Posterior vena cava (tissue), 2 donors: ENCODE measurements at regions not wholly inside any gene's neighbourhood (a gene's known extent, or its start where the extent isn't known, plus 50 kb on each side); places are given as distances from the start of the nearest gene placed in this dataset.
A peak's percentile ranks its signal among the peaks of the same experiment; 100 is the strongest.

Experiments used
- DNase-seq: peaks from one replicate; pipeline ENCODE4 v3.0.0-alpha.2; 2020; ENCODE audit warnings: low spot score
- intact Hi-C, 2 donors: fragments of 100-400 bp; cut with DNase I; formaldehyde crosslinking; loops; one replicate each; pipeline versions ENCODE4 v1.14.1 to v1.14.2; 2022 to 2023
- donor health status: DM: yes; HTN: yes; CAD: no.
- donor health status: DM: yes; HTN: yes; CAD: no.

- intact Hi-C loops = no loop called here
- DNase-seq = peak; percentile 70
Observed at GRCh38 chr14:99347561-99347960, 75.6 kb upstream of the BCL11B start.

GRCh38 chr14:99346470-99347080, 74.6 kb upstream of the BCL11B start:
- peak; percentile 74 for DNase-seq
- intact Hi-C loops = no loop called here

- intact Hi-C loops = no loop called here
- peak; percentile 46 for DNase-seq
Observed at GRCh38 chr14:99345472-99345871, 73.5 kb upstream of the BCL11B start.

- peak; percentile 56 for DNase-seq
- intact Hi-C loops = no loop called here
Observed at GRCh38 chr14:99344051-99344758, 72.2 kb upstream of the BCL11B start.

GRCh38 chr14:99342906-99343305, 70.9 kb upstream of the BCL11B start:
- intact Hi-C loops = no loop called here
- DNase-seq = no peak

GRCh38 chr14:99342204-99342603, 70.2 kb upstream of the BCL11B start:
- DNase-seq = no peak
- intact Hi-C loops = no loop called here

- DNase-seq = no peak
- intact Hi-C loops = no loop called here
Observed at GRCh38 chr14:99339551-99339950, 67.6 kb upstream of the BCL11B start.

GRCh38 chr14:99338313-99338712, 66.3 kb upstream of the BCL11B start:
- intact Hi-C loops = no loop called here
- DNase-seq = no peak

GRCh38 chr14:99333841-99334635, 62.0 kb upstream of the BCL11B start:
- intact Hi-C loops = no loop called here
- DNase-seq = peak; percentile 71

GRCh38 chr14:99333214-99333613, 61.2 kb upstream of the BCL11B start:
- DNase-seq = peak; percentile 32
- intact Hi-C loops = no loop called here

- DNase-seq = peak; percentile 28
- intact Hi-C loops = no loop called here
Observed at GRCh38 chr14:99331811-99332210, 59.8 kb upstream of the BCL11B start.

GRCh38 chr14:99330316-99331240, 58.6 kb upstream of the BCL11B start:
- intact Hi-C loops = no loop called here
- DNase-seq = peak; percentile 70

- DNase-seq = peak; percentile 74
- intact Hi-C loops = loop anchor here in 1 of 2 donors (2.0 kb wide), 1 partner anchor 77 kb away; no protein-coding TSS in a partner anchor
Observed at GRCh38 chr14:99329711-99330315, 57.8 kb upstream of the BCL11B start.

- intact Hi-C loops = loop anchor here in 1 of 2 donors (2.0 kb wide), 1 partner anchor 79 kb away; no protein-coding TSS in a partner anchor
- peak; percentile 60 for DNase-seq
Observed at GRCh38 chr14:99327458-99328250, 55.7 kb upstream of the BCL11B start.

GRCh38 chr14:99327050-99327449, 55.1 kb upstream of the BCL11B start:
- intact Hi-C loops = no loop called here
- DNase-seq = peak; percentile 16

GRCh38 chr14:99326041-99326710, 54.2 kb upstream of the BCL11B start:
- peak; percentile 45 for DNase-seq
- intact Hi-C loops = no loop called here

- intact Hi-C loops = no loop called here
- peak; percentile 63 for DNase-seq
Observed at GRCh38 chr14:99325591-99325990, 53.6 kb upstream of the BCL11B start.
